ENCODE measurements at regions not wholly inside any gene's neighbourhood (a gene's known extent, or its start where the extent isn't known, plus 50 kb on each side); places are given as distances from the start of the nearest gene placed in this dataset.

GRCh38 chr12:53887006-53887405, 51.6 kb upstream of the HOXC13 start:
- no peak for FAIRE-seq
- no peak overlapping the region for H3K27ac ChIP-seq (ENCODE audit: low read depth in 2 of 2, low read length in 2 of 2)
- intact Hi-C loops (cut with DNase I), result no loop called here
- TF ChIP-seq CTCF (IDR thresholded peaks at IDR 0.05; ENCODE audit: borderline replicate concordance, extremely low read depth, insufficient read depth), result no peak
- no peaks in the 10 kb centered on the region for H3K4me1 ChIP-seq (ENCODE audit: control insufficient read depth in 2 of 3, insufficient read depth in 2 of 3, low read depth in 1 of 3, low read length in 3 of 3)
- no peak overlapping the region for H3K9ac ChIP-seq (ENCODE audit: low read length in 3 of 3)
- H3K4me3 ChIP-seq (ENCODE audit: low read length in 3 of 3), result no peak overlapping the region
- no peaks in the 10 kb centered on the region for H3K9me3 ChIP-seq (ENCODE audit: control insufficient read depth in 2 of 3, insufficient read depth in 1 of 3, low read length in 3 of 3)
- H3K27me3 ChIP-seq (ENCODE audit: control insufficient read depth, insufficient read depth, low read length), result no peaks in the 10 kb centered on the region
- peak in 2 of 5 donors; percentile 51 to 63 for DNase-seq
- no peaks in the 10 kb centered on the region for H3K36me3 ChIP-seq (ENCODE audit: control insufficient read depth in 2 of 3, insufficient read depth in 3 of 3, low read length in 3 of 3)

- Histone ChIP-seq H3K9ac (ENCODE audit: low read length in 3 of 3) (no peak overlapping the region), H3K4me1 (ENCODE audit: control insufficient read depth in 2 of 3, insufficient read depth in 2 of 3, low read depth in 1 of 3, low read length in 3 of 3) (no peaks in the 10 kb centered on the region), H3K36me3 (ENCODE audit: control insufficient read depth in 2 of 3, insufficient read depth in 3 of 3, low read length in 3 of 3) (no peaks in the 10 kb centered on the region), H3K4me3 (ENCODE audit: low read length in 3 of 3) (no peak overlapping the region), H3K27ac (ENCODE audit: low read depth in 2 of 2, low read length in 2 of 2) (no peak overlapping the region), H3K27me3 (ENCODE audit: control insufficient read depth, insufficient read depth, low read length) (no peaks in the 10 kb centered on the region), H3K9me3 (ENCODE audit: control insufficient read depth in 2 of 3, insufficient read depth in 1 of 3, low read length in 3 of 3) (no peaks in the 10 kb centered on the region)
- TF ChIP-seq CTCF (IDR thresholded peaks at IDR 0.05; ENCODE audit: borderline replicate concordance, extremely low read depth, insufficient read depth), result no peak
- no peak for DNase-seq
- FAIRE-seq, result no peak
- intact Hi-C loops (cut with DNase I), result no loop called here
These were observed 50.8 kb upstream of the HOXC13 start for GRCh38 chr12:53887881-53888280.

Measured in kidney (tissue), 13 donors.